ENCODE measurements at regions not wholly inside any gene's neighbourhood (a gene's known extent, or its start where the extent isn't known, plus 50 kb on each side); places are given as distances from the start of the nearest gene placed in this dataset.

DNA sequence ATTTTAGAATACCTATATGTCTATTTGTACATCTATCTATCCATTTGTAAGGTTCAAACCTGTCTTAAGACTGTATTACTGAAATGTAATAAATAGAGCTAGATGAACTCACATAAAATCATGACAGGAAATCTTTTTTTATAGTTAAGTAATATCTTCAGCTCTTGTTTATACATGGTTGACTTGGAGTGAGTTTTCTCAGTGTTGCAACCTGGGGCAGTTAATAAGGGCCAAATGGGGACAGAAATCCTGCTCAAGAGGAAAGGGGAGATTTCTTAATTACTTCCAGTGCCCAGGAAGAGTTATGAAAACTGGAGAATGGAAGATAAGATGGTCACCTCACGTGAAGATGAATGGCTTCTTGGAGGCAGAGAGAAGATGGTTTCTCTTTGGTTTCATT, 265.1 kb upstream of the FBXL7 start:
- CTCF ChIA-PET = interaction anchor here (1.4 kb wide), 2 partner anchors 10 to 25 kb away, joined by 3 to 4 read pairs; no protein-coding TSS in a partner anchor
- POLR2A ChIA-PET = no interaction called here
- no peak for DNase-seq (ENCODE audit: extremely low spot score)
- TF ChIP-seq, protein P1, sequence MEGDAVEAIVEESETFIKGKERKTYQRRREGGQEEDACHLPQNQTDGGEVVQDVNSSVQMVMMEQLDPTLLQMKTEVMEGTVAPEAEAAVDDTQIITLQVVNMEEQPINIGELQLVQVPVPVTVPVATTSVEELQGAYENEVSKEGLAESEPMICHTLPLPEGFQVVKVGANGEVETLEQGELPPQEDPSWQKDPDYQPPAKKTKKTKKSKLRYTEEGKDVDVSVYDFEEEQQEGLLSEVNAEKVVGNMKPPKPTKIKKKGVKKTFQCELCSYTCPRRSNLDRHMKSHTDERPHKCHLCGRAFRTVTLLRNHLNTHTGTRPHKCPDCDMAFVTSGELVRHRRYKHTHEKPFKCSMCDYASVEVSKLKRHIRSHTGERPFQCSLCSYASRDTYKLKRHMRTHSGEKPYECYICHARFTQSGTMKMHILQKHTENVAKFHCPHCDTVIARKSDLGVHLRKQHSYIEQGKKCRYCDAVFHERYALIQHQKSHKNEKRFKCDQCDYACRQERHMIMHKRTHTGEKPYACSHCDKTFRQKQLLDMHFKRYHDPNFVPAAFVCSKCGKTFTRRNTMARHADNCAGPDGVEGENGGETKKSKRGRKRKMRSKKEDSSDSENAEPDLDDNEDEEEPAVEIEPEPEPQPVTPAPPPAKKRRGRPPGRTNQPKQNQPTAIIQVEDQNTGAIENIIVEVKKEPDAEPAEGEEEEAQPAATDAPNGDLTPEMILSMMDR (IDR thresholded peaks at IDR 0.05; ENCODE audit: control extremely low read depth, extremely low read depth, low read depth, missing control alignments) = no peak

DNA sequence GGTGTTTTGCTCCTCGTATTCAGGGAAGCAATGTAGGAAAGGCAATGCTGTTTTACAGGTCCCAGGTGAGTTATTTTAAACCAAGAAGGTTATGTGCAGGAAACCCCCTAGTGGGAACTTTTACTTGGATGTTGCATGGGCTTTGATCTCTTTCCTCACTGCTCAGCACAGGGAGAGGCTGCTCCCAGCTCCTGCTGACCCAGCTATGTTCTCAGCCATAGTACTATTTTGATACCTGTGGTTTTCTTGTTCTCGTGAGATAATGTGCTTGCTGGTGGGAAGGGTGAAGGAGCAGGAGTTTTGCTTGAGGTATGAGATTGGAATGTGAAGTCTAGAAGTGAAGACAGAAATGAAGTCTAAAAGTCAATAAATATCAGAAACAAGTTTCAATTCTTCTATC, 265.6 kb upstream of the FBXL7 start:
- DNase-seq (ENCODE audit: extremely low spot score) = no peak

DNA sequence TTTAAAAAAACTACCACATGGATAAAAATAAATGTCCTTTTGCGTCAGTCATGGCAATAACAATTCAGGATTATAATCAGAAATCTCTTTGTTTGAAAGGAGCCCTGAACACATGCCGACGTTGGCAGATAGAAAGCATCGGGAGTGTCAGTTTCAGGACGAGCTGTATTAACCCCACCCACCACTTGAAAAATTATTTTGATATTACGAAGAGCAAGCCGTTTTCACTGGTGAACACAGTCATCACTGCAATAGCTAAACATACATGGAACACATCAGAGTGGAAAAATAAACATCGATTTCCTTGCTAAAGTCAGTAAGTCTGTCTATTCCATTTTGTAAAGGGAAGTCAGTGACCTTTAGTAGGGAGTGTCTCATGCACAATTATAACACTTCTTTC, 266.4 kb upstream of the FBXL7 start:
- POLR2A ChIA-PET = no interaction called here
- TF ChIP-seq, protein P1 (IDR thresholded peaks at IDR 0.05; ENCODE audit: control extremely low read depth, extremely low read depth, low read depth, missing control alignments) = no peak
- no peak for DNase-seq (ENCODE audit: extremely low spot score)
- CTCF ChIA-PET = no interaction called here

More for the DNA sequence above, 265.6 kb upstream of the FBXL7 start:
- ChIA-PET CTCF (interaction anchor here (1.4 kb wide), 2 partner anchors 10 to 26 kb away, joined by 3 to 4 read pairs; no protein-coding TSS in a partner anchor), POLR2A (no interaction called here)
- TF ChIP-seq, protein P1 (IDR thresholded peaks at IDR 0.05; ENCODE audit: control extremely low read depth, extremely low read depth, low read depth, missing control alignments) = no peak

DNA sequence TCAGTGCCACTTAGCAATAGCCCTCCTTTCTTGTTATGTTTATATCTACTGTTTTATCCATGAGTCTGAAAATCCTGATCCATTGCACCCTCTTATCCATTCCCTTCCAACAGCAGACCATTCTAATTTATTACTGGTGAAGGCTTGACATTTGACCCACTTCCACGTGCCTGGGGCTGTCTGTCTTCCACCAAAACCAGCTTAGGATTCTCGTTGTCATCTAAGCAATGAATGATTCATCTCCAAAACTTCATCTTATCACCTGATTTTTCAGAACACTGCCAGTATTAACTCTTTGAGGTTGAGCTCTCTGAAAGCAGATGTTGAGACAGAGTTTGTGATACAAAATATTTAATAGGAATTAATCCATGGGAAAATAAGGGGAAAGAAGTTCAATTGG, 277.8 kb upstream of the FBXL7 start:
- DNase-seq (ENCODE audit: extremely low spot score) = no peak

DNA sequence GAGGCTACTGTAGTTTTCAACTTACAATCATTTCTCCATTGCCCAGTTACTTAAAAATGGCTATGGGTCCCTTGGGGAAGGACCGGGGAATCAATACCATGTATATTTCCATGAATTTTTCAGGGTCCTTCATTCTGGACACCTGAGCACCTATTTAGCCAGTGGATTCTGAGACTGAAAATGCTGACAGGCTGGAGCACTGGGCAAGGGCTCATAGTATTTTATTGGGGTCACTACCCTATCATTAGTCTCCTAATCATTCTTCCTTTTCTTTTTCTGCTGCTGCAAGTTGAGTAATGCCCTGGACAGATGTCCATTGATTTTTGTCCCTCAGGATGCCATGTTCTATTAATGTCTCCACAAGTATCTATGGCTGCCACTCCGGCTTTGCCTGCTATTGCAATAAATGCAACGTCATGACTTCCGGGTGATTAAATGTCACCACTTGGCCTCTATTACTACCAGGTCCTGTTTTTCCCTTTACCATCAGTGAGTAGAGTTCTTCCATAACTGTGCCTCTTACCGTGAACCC, 279.3 kb upstream of the FBXL7 start:
- POLR2A ChIA-PET = no interaction called here
- DNase-seq (ENCODE audit: extremely low spot score) = no peak
- CTCF ChIA-PET = no interaction called here
- TF ChIP-seq, protein P1 (IDR thresholded peaks at IDR 0.05; ENCODE audit: control extremely low read depth, extremely low read depth, low read depth, missing control alignments) = no peak

More for the DNA sequence above, 277.8 kb upstream of the FBXL7 start:
- CTCF ChIA-PET = interaction anchor here (1.3 kb wide), 1 partner anchor 20 kb away, joined by 4 read pairs; no protein-coding TSS in a partner anchor
- POLR2A ChIA-PET = no interaction called here
- TF ChIP-seq, protein P1 (IDR thresholded peaks at IDR 0.05; ENCODE audit: control extremely low read depth, extremely low read depth, low read depth, missing control alignments) = no peak

DNA sequence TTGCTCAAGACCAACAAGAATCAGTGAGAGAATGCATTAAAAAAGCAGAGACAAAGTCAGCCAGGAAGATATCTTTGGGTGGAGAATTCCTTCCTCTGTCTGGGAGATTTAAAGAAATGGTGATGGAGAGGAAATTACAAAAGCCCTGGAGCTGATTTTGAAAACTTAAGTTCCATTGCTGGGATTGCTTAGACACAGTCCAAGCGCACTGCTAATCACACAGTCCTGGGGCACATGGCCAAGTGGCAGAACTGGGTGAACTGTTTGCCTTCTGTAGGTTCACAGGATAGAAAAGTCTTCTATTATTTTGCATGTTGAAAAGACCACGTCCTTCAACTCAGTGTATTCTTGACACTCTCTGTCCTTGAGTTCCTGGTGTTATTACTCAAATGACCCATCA, 284.9 kb upstream of the FBXL7 start:
- POLR2A ChIA-PET = no interaction called here
- TF ChIP-seq, protein P1 (IDR thresholded peaks at IDR 0.05; ENCODE audit: control extremely low read depth, extremely low read depth, low read depth, missing control alignments) = no peak
- CTCF ChIA-PET = no interaction called here
- no peak for DNase-seq (ENCODE audit: extremely low spot score)

All from GM10248 (cell line).